ENCODE measurements at regions not wholly inside any gene's neighbourhood (a gene's known extent, or its start where the extent isn't known, plus 50 kb on each side); places are given as distances from the start of the nearest gene placed in this dataset.
"Not testable (repeated sequence)": the region's sequence is repeated elsewhere in the genome, so short reads cannot be mapped to it uniquely, and the experiment has no call there.

- no peak overlapping the region for H3K27ac ChIP-seq
- H3K9me3 ChIP-seq: peaks cover 0 to 4% (median 0%) of the 10 kb centered on the region in 4 donors
- intact Hi-C loops (cut with DNase I; ENCODE audit: low total_unique reads): no loop called here
- WGBS, 5 donors: 58 to 80% (median 73%) methylated on average over 3 of the region's 3 CpGs
- DNase-seq: peak in 1 of 2 donors; percentile 2
- no peaks in the 10 kb centered on the region for H3K27me3 ChIP-seq
- no peak overlapping the region for H3K4me3 ChIP-seq
- no peaks in the 10 kb centered on the region for H3K36me3 ChIP-seq
- TF ChIP-seq CTCF (IDR thresholded peaks at IDR 0.05) (no peak), POLR2AphosphoS5 (IDR thresholded peaks at IDR 0.05) (no peak), POLR2A (IDR thresholded peaks at IDR 0.05) (no peak), EP300 (IDR thresholded peaks at IDR 0.05) (no peak)
- no peaks in the 10 kb centered on the region for H3K4me1 ChIP-seq
Observed at GRCh38 chr4:170202721-170203120, 113.0 kb upstream of the AADAT start.

GRCh38 chr4:170198747-170199146 is 109.0 kb upstream of the AADAT start:
- Histone ChIP-seq H3K4me3 (no peak overlapping the region), H3K36me3 (no peaks in the 10 kb centered on the region), H3K4me1 (no peaks in the 10 kb centered on the region), H3K9me3 (no peaks in the 10 kb centered on the region), H3K27ac (no peak overlapping the region), H3K27me3 (no peaks in the 10 kb centered on the region)
- intact Hi-C loops (cut with DNase I; ENCODE audit: low total_unique reads): no loop called here
- 40 to 75% (median 55%) methylated on average over 1 of the region's 1 CpG for WGBS, 5 donors
- DNase-seq: peak in 1 of 2 donors; percentile 28
- TF ChIP-seq CTCF (IDR thresholded peaks at IDR 0.05): peak in 1 of 7 experiments; percentile 17
- no peak for TF ChIP-seq EP300 (IDR thresholded peaks at IDR 0.05)
- TF ChIP-seq POLR2A (IDR thresholded peaks at IDR 0.05): no peak
- TF ChIP-seq POLR2AphosphoS5 (IDR thresholded peaks at IDR 0.05): no peak

GRCh38 chr4:170194794-170195193 is 105.0 kb upstream of the AADAT start:
- H3K27ac ChIP-seq; H3K4me1 ChIP-seq; H3K9me3 ChIP-seq; H3K4me3 ChIP-seq; DNase-seq; H3K27me3 ChIP-seq; H3K36me3 ChIP-seq; intact Hi-C loops (cut with DNase I; ENCODE audit: low total_unique reads): not testable (repeated sequence)
- WGBS, 5 donors: 31 to 52% (median 41%) methylated on average over 2 of the region's 2 CpGs

GRCh38 chr4:170193496-170193895 is 103.7 kb upstream of the AADAT start:
- Histone ChIP-seq H3K4me1 (no peaks in the 10 kb centered on the region), H3K9me3 (no peaks in the 10 kb centered on the region), H3K27me3 (no peaks in the 10 kb centered on the region), H3K4me3 (no peak overlapping the region), H3K27ac (no peak overlapping the region), H3K36me3 (no peaks in the 10 kb centered on the region)
- no peak for DNase-seq
- intact Hi-C loops (cut with DNase I; ENCODE audit: low total_unique reads): no loop called here
- WGBS, 5 donors: 38 to 55% (median 52%) methylated on average over 6 of the region's 6 CpGs
- TF ChIP-seq CTCF (IDR thresholded peaks at IDR 0.05) (no peak), POLR2A (IDR thresholded peaks at IDR 0.05) (no peak), POLR2AphosphoS5 (IDR thresholded peaks at IDR 0.05) (no peak), EP300 (IDR thresholded peaks at IDR 0.05) (no peak)

GRCh38 chr4:170190265-170190664 is 100.5 kb upstream of the AADAT start:
- 89 to 100% (median 96%) methylated on average over 1 of the region's 1 CpG for WGBS, 5 donors
- no peak for DNase-seq
- TF ChIP-seq POLR2AphosphoS5 (IDR thresholded peaks at IDR 0.05): no peak
- Histone ChIP-seq H3K36me3 (no peaks in the 10 kb centered on the region), H3K4me3 (no peak overlapping the region), H3K27ac (no peak overlapping the region), H3K9me3 (no peaks in the 10 kb centered on the region), H3K27me3 (no peaks in the 10 kb centered on the region), H3K4me1 (no peaks in the 10 kb centered on the region)
- intact Hi-C loops (cut with DNase I; ENCODE audit: low total_unique reads): no loop called here
